BJ (cell line): ENCODE measurements at regions not wholly inside any gene's neighbourhood (a gene's known extent, or its start where the extent isn't known, plus 50 kb on each side); places are given as distances from the start of the nearest gene placed in this dataset.

Experiments used
- CTCF ChIA-PET: fragments of 350-600 bp; formaldehyde crosslinking; extraction: SDS; loops from one replicate; lab custom pipeline; 2021; ENCODE audit warnings: antibody characterized with exemption, inconsistent platforms; lab: Yijun Ruan, JAX
- POLR2A ChIA-PET: fragments of 300-600 bp; sonication (Branson Sonifier 250); formaldehyde crosslinking; extraction: SDS; loops from one replicate; lab custom pipeline; 2021; ENCODE audit warnings: antibody characterized with exemption; lab: Charles Lee
- DNase-seq: peaks from one replicate; pipeline ENCODE4 v3.0.0-alpha.2; 2011; ENCODE audit warnings: low read depth
- H3K27me3 ChIP-seq: 2 replicates; pipeline ENCODE4 v1.6.0; 2011; ENCODE audit warnings: low read length; ENCODE audit not compliant: control insufficient read depth, insufficient read depth
- H3K36me3 ChIP-seq: 2 replicates; pipeline ENCODE4 v1.5.1; 2011; ENCODE audit warnings: low read length; ENCODE audit not compliant: control insufficient read depth, insufficient read depth
- H3K4me3 ChIP-seq: 2 replicates; pipeline ENCODE4 v1.5.1; 2011; ENCODE audit warnings: low read depth, mild to moderate bottlenecking, control low read depth, low read length
- CTCF ChIP-seq: IDR thresholded peaks from 2 replicates; pipeline ENCODE4 v1.5.1; 2011; ENCODE audit warnings: low read depth, mild to moderate bottlenecking, control low read depth, inconsistent platforms, low read length, moderate library complexity; ENCODE audit not compliant: insufficient read depth

DNA sequence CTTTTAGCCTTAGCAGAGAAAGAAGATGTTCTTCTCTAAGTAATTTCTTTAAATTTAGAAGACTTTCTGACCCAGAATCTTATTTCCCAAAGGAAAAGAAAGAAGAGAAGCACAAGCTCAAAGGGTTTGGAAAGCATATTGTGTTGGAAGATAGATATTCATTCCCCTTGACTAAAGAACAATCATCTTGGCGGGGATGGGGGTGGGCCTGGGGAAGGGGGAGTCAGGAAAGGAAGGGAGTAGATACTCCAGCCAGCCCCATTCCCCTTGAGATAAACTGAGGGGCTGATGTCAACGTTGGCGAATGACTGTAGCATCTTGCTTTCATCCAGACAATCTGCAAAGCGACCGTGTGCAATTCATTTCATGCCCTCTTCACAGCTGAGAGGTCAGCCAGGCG lies 66.5 kb upstream of the SIPA1L2 start:
- ChIA-PET POLR2A (no interaction called here), CTCF (interaction anchor here (0.6 kb wide), 1 partner anchor 940 kb away, joined by 3 read pairs; no protein-coding TSS in a partner anchor)
- Histone ChIP-seq H3K4me3 (no peak overlapping the region), H3K36me3 (no peaks in the 10 kb centered on the region), H3K27me3 (peaks cover 3% of the 10 kb centered on the region; the same call in 1 of the 2 replicates)
- DNase-seq: no peak
- TF ChIP-seq CTCF: no peak

GRCh38 chr1:232697187-232697822 lies 67.4 kb upstream of the SIPA1L2 start:
- H3K36me3 ChIP-seq: no peaks in the 10 kb centered on the region
- ChIA-PET CTCF (no interaction called here), POLR2A (no interaction called here)
- TF ChIP-seq CTCF: no peak
- DNase-seq: no peak
- H3K27me3 ChIP-seq: 0 out of 2 replicates have a peak, but pooled peaks cover 2% of the 10 kb centered on the region
- H3K4me3 ChIP-seq: no peak overlapping the region

DNA sequence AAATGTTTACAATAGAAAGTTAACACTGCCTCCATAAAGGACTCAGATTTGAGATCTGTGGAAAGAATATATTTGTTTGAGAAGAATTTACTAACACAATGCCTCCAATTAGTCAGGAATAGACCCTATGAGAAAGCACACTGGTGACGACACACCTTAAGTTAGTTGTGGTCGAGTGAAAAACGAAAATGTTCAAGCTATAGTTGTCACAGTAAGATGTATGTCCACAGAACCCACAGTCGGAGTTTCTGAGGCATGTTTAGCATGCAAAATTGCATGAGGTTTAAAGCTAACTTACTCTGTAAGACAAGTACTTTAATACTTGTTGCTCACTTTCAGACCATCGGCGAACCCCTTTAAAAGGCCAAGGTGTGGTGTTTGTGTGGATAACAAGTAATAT lies 69.9 kb upstream of the SIPA1L2 start:
- no peak for DNase-seq
- no peak for TF ChIP-seq CTCF
- ChIA-PET CTCF (no interaction called here), POLR2A (no interaction called here)
- H3K36me3 ChIP-seq: no peaks in the 10 kb centered on the region
- H3K27me3 ChIP-seq: no peaks in the 10 kb centered on the region; the same call in 1 of the 2 replicates
- no peak overlapping the region for H3K4me3 ChIP-seq

DNA sequence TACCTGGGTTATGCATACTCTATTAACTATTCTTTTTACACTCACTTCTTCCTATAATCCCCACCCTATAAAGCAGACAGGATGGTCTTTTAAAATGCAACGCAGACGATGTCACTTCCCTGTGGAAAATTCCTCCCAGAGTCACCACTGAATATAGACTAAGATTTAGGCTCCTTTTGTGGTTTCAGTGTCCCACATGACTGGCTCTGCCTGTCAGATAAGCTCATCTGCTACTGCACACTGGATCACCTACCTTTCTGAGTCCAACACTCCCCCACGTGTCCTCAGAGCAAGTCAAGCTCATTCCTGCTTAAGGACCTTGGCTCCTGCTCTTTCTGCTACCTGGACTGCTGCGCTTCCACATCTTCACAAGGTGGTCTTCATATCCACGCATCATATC lies 73.0 kb upstream of the SIPA1L2 start:
- no peaks in the 10 kb centered on the region for H3K36me3 ChIP-seq
- no peak for DNase-seq
- TF ChIP-seq CTCF: no peak
- H3K4me3 ChIP-seq: no peak overlapping the region
- ChIA-PET CTCF (no interaction called here), POLR2A (no interaction called here)
- H3K27me3 ChIP-seq: no peaks in the 10 kb centered on the region; the same call in 1 of the 2 replicates

- POLR2A ChIA-PET: no interaction called here
- CTCF ChIA-PET: no interaction called here
These were observed 74.3 kb upstream of the SIPA1L2 start for GRCh38 chr1:232704256-232704655.

More at GRCh38 chr1:232704256-232704655, 74.3 kb upstream of the SIPA1L2 start:
- DNase-seq: no peak
- Histone ChIP-seq H3K27me3 (no peaks in the 10 kb centered on the region; the same call in 1 of the 2 replicates), H3K4me3 (no peak overlapping the region), H3K36me3 (no peaks in the 10 kb centered on the region)
- no peak for TF ChIP-seq CTCF
